NT2/D1 (cell line): ENCODE measurements at regions not wholly inside any gene's neighbourhood (a gene's known extent, or its start where the extent isn't known, plus 50 kb on each side); places are given as distances from the start of the nearest gene placed in this dataset.

ENCODE experiments used
- SUZ12 ChIP-seq: IDR thresholded peaks from 2 replicates; pipeline ENCODE4 v1.6.1; 2011; ENCODE audit not compliant: insufficient read length, insufficient read depth; ENCODE audit errors: extremely low read depth
- YY1 ChIP-seq: IDR thresholded peaks from 2 replicates; pipeline ENCODE4 v1.6.1; 2011; ENCODE audit not compliant: insufficient read length, insufficient read depth
- ZNF274 ChIP-seq: IDR thresholded peaks from 2 replicates; pipeline ENCODE4 v1.6.1; 2011; ENCODE audit warnings: mild to moderate bottlenecking, low read depth, low read length

DNA sequence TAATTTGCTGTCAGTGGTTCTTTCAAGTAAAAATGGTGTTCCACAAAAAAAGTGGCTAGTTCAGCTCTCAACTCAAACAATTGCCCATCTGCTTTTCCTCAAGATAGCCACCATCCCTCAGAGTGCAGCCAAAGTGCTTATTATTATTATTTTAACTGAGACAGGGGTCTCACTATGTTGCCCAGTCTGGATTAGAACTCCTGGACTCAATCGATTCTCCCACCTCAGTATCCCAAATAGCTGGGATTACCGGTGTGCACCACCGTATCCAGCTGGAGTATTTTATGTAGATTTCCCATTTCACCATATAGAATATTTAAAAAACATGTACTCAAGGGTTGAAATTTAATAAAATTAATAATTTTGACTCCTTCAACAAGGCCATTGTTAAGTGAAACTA, 62.1 kb upstream of the USP9X start:
- TF ChIP-seq YY1, result no peak
- TF ChIP-seq ZNF274, result no peak
- no peak for TF ChIP-seq SUZ12
